A549 (cell line): ENCODE measurements at regions not wholly inside any gene's neighbourhood (a gene's known extent, or its start where the extent isn't known, plus 50 kb on each side); places are given as distances from the start of the nearest gene placed in this dataset.

ENCODE experiments used
- CBX2 ChIP-seq: fragments of 200-600 bp; sonication (generic); IDR thresholded peaks from 2 replicates; pipeline ENCODE4 v1.6.1; 2016; ENCODE audit warnings: low read depth, mild to moderate bottlenecking, borderline replicate concordance
- CHD2 ChIP-seq: fragments of 150-350 bp; IDR thresholded peaks from 2 replicates; pipeline ENCODE4 v1.6.1; 2014; ENCODE audit warnings: low read length; ENCODE audit not compliant: partially characterized antibody
- EHMT2 ChIP-seq: fragments of 200-600 bp; sonication (generic); IDR thresholded peaks from 2 replicates; pipeline ENCODE4 v1.6.1; 2016; ENCODE audit warnings: antibody characterized with exemption, low read depth, mild to moderate bottlenecking, moderate library complexity
- EP300 ChIP-seq, 2 experiments: fragments of >200 bp; sonication (Bioruptor Twin); formaldehyde crosslinking; IDR thresholded peaks; 2 replicates in 1 of 2; 3 replicates in 1 of 2; pipeline ENCODE4 v1.6.1; 2016 to 2017
- HOXA7 ChIP-seq: fragments of 250-450 bp; sonication (Bioruptor Pico); IDR thresholded peaks from 2 replicates; pipeline ENCODE4 v1.5.0; 2020; ENCODE audit warnings: mild to moderate bottlenecking, moderate library complexity
- JUN ChIP-seq, 2 experiments: fragments of >200 bp; sonication (Bioruptor Twin); formaldehyde crosslinking; IDR thresholded peaks; 2 replicates in 1 of 2; 3 replicates in 1 of 2; pipeline ENCODE4 v1.6.1; 2016 to 2017
- NPAS2 ChIP-seq: fragments of 250-450 bp; sonication (Bioruptor Pico); IDR thresholded peaks from 2 replicates; pipeline ENCODE4 v1.8.0; 2022; ENCODE audit warnings: mild to moderate bottlenecking, moderate library complexity, borderline replicate concordance
- PHF8 ChIP-seq: fragments of 200-600 bp; sonication (generic); IDR thresholded peaks from 2 replicates; pipeline ENCODE4 v1.6.1; 2016; ENCODE audit warnings: low read depth, mild to moderate bottlenecking, antibody characterized with exemption, moderate library complexity, borderline replicate concordance
- POLR2A ChIP-seq: IDR thresholded peaks from 2 replicates; pipeline ENCODE4 v1.6.1; 2012; ENCODE audit warnings: mild to moderate bottlenecking, low read length
- RCOR1 ChIP-seq: fragments of 150-350 bp; IDR thresholded peaks from 2 replicates; pipeline ENCODE4 v1.6.1; 2014; ENCODE audit warnings: antibody characterized with exemption, low read length, low read depth
- RFX5 ChIP-seq: fragments of 450-650 bp; IDR thresholded peaks from 2 replicates; pipeline ENCODE4 v1.7.1; 2014; ENCODE audit warnings: antibody characterized with exemption, mild to moderate bottlenecking, moderate library complexity
- TF ChIP-seq, protein P1 (sequence below): fragments of >200 bp; sonication (Bioruptor Twin); formaldehyde crosslinking; IDR thresholded peaks from 3 replicates; pipeline ENCODE4 v1.5.1; 2016

DNA sequence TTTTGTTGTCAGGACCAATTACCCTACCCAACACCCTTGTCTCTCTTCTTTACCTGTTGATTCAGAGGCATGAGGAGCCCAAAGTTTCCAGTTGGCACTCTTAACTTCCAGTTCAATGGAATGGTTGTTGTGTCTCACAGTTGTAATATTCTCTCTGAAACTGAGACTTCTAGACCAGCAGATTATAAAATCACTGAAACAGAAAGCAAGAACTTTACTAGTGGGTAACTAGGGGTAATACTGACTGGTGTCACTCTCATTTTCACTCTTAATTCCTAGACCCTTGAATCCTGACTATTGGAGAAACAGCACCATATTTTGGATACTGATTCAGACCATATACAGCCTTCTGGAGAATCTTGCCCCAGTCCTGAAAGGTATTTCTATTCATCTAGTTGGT is 140.2 kb upstream of the MMS22L start:
- TF ChIP-seq RCOR1 (no peak), CHD2 (no peak), HOXA7 (CRISPR knock-in tag) (no peak), POLR2A (no peak), NPAS2 (CRISPR knock-in tag) (no peak), JUN (IDR thresholded peaks at IDR 0.05) (no peak), EHMT2 (no peak), CBX2 (no peak), PHF8 (no peak), EP300 (IDR thresholded peaks at IDR 0.05) (no peak), RFX5 (no peak)
- TF ChIP-seq, protein P1, sequence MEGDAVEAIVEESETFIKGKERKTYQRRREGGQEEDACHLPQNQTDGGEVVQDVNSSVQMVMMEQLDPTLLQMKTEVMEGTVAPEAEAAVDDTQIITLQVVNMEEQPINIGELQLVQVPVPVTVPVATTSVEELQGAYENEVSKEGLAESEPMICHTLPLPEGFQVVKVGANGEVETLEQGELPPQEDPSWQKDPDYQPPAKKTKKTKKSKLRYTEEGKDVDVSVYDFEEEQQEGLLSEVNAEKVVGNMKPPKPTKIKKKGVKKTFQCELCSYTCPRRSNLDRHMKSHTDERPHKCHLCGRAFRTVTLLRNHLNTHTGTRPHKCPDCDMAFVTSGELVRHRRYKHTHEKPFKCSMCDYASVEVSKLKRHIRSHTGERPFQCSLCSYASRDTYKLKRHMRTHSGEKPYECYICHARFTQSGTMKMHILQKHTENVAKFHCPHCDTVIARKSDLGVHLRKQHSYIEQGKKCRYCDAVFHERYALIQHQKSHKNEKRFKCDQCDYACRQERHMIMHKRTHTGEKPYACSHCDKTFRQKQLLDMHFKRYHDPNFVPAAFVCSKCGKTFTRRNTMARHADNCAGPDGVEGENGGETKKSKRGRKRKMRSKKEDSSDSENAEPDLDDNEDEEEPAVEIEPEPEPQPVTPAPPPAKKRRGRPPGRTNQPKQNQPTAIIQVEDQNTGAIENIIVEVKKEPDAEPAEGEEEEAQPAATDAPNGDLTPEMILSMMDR: no peak
